Osteoblast (primary cell): ENCODE measurements at regions not wholly inside any gene's neighbourhood (a gene's known extent, or its start where the extent isn't known, plus 50 kb on each side); places are given as distances from the start of the nearest gene placed in this dataset.
"Not testable (repeated sequence)": the region's sequence is repeated elsewhere in the genome, so short reads cannot be mapped to it uniquely, and the experiment has no call there.

Experiments
- DNase-seq: peaks from one replicate; pipeline ENCODE4 v3.0.0; 2011; ENCODE audit warnings: low spot score, mixed read lengths; ENCODE audit not compliant: insufficient read length; ENCODE audit errors: missing footprints
- H2AFZ ChIP-seq: 2 replicates; pipeline ENCODE4 v1.6.0; 2011; ENCODE audit warnings: mild to moderate bottlenecking, low read length
- H3K27ac ChIP-seq: 2 replicates; pipeline ENCODE4 v1.5.1; 2011; ENCODE audit warnings: mild to moderate bottlenecking, low read depth, low read length, moderate library complexity
- H3K27me3 ChIP-seq: 2 replicates; pipeline ENCODE4 v1.6.0; 2012; ENCODE audit warnings: mild to moderate bottlenecking, control low read depth, inconsistent platforms, low read length, moderate library complexity; ENCODE audit not compliant: insufficient read depth
- H3K36me3 ChIP-seq: 2 replicates; pipeline ENCODE4 v1.5.1; 2011; ENCODE audit warnings: mild to moderate bottlenecking, low read length, control low read depth, moderate library complexity; ENCODE audit not compliant: insufficient read depth
- H3K4me1 ChIP-seq: 2 replicates; pipeline ENCODE4 v1.5.1; 2011; ENCODE audit warnings: mild to moderate bottlenecking, low read length, control low read depth, moderate library complexity; ENCODE audit not compliant: insufficient read depth
- H3K4me2 ChIP-seq: 2 replicates; pipeline ENCODE4 v1.6.0; 2011; ENCODE audit warnings: mild to moderate bottlenecking, low read length; ENCODE audit not compliant: insufficient read depth
- H3K4me3 ChIP-seq: fragments of 200-600 bp; sonication (generic); 3 replicates; pipeline ENCODE4 v1.5.1; 2012; ENCODE audit warnings: mild to moderate bottlenecking, low read length, inconsistent platforms; ENCODE audit not compliant: insufficient read depth
- H3K79me2 ChIP-seq: 2 replicates; pipeline ENCODE4 v1.6.0; 2012; ENCODE audit warnings: mild to moderate bottlenecking, low read length, control low read depth, inconsistent platforms; ENCODE audit not compliant: insufficient read depth
- H3K9me3 ChIP-seq: 2 replicates; pipeline ENCODE4 v1.5.1; 2011; ENCODE audit warnings: low read depth, low read length, control low read depth
- H4K20me1 ChIP-seq: 2 replicates; pipeline ENCODE4 v1.6.0; 2012; ENCODE audit warnings: mild to moderate bottlenecking, low read length, control low read depth; ENCODE audit not compliant: insufficient read depth
- TF ChIP-seq, protein P1 (sequence below): IDR thresholded peaks from 2 replicates; pipeline ENCODE4 v1.5.1; 2011; ENCODE audit warnings: mild to moderate bottlenecking, low read depth, low read length, moderate library complexity; ENCODE audit errors: extremely low read depth

- H3K4me1 ChIP-seq: no peaks in the 10 kb centered on the region
- no peak overlapping the region for H3K4me3 ChIP-seq
- H3K36me3 ChIP-seq: no peaks in the 10 kb centered on the region
- DNase-seq: no peak
- no peak overlapping the region for H3K4me2 ChIP-seq
- H4K20me1 ChIP-seq: no peaks in the 10 kb centered on the region
- H3K9me3 ChIP-seq: no peaks in the 10 kb centered on the region
- no peak overlapping the region for H3K27ac ChIP-seq
- H3K79me2 ChIP-seq: no peaks in the 10 kb centered on the region
- TF ChIP-seq, protein P1, sequence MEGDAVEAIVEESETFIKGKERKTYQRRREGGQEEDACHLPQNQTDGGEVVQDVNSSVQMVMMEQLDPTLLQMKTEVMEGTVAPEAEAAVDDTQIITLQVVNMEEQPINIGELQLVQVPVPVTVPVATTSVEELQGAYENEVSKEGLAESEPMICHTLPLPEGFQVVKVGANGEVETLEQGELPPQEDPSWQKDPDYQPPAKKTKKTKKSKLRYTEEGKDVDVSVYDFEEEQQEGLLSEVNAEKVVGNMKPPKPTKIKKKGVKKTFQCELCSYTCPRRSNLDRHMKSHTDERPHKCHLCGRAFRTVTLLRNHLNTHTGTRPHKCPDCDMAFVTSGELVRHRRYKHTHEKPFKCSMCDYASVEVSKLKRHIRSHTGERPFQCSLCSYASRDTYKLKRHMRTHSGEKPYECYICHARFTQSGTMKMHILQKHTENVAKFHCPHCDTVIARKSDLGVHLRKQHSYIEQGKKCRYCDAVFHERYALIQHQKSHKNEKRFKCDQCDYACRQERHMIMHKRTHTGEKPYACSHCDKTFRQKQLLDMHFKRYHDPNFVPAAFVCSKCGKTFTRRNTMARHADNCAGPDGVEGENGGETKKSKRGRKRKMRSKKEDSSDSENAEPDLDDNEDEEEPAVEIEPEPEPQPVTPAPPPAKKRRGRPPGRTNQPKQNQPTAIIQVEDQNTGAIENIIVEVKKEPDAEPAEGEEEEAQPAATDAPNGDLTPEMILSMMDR: no peak
- H2AFZ ChIP-seq: no peak overlapping the region
- no peaks in the 10 kb centered on the region for H3K27me3 ChIP-seq
These were observed 897.8 kb downstream of the LRFN5 start for GRCh38 chr14:42504433-42504832.

DNA sequence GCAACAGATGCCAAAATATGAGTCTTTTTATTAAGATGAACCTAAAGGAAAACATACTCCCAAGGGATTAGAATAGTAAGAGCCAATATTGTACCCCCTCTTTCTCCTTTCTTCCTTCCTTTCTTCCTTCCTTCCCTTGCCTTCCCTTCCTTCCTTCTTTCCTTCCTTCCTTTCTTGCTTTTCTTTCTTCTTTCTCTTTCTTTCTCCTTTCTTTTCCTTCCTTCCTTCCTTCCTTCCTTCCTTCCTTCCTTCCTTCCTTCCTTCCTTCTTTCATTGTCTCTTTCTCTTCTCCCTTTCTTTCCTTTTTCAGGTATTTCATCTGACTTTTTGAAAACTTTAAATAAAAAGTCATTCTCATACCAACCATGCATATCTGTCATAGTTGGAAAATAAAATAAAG, 892.5 kb downstream of the LRFN5 start:
- H2AFZ ChIP-seq: no peak overlapping the region
- DNase-seq: no peak
- H3K27ac ChIP-seq: no peak overlapping the region
- H3K4me1 ChIP-seq: no peaks in the 10 kb centered on the region
- no peaks in the 10 kb centered on the region for H3K79me2 ChIP-seq
- no peaks in the 10 kb centered on the region for H4K20me1 ChIP-seq
- no peak overlapping the region for H3K4me2 ChIP-seq
- TF ChIP-seq, protein P1: no peak
- no peaks in the 10 kb centered on the region for H3K27me3 ChIP-seq
- no peaks in the 10 kb centered on the region for H3K9me3 ChIP-seq
- H3K36me3 ChIP-seq: no peaks in the 10 kb centered on the region
- no peak overlapping the region for H3K4me3 ChIP-seq

- H3K27me3 ChIP-seq: no peaks in the 10 kb centered on the region
- H3K36me3 ChIP-seq: no peaks in the 10 kb centered on the region
- no peak overlapping the region for H3K4me3 ChIP-seq
- no peak overlapping the region for H2AFZ ChIP-seq
- H3K79me2 ChIP-seq: no peaks in the 10 kb centered on the region
- no peaks in the 10 kb centered on the region for H3K9me3 ChIP-seq
- no peak overlapping the region for H3K4me2 ChIP-seq
- no peaks in the 10 kb centered on the region for H3K4me1 ChIP-seq
- H3K27ac ChIP-seq: no peak overlapping the region
- no peak for DNase-seq
- TF ChIP-seq, protein P1: no peak
- H4K20me1 ChIP-seq: no peaks in the 10 kb centered on the region
These were observed 883.9 kb downstream of the LRFN5 start for GRCh38 chr14:42490536-42490935.

- Histone ChIP-seq H3K36me3 (no peaks in the 10 kb centered on the region), H3K9me3 (no peaks in the 10 kb centered on the region), H3K79me2 (no peaks in the 10 kb centered on the region), H3K4me1 (no peaks in the 10 kb centered on the region), H3K4me3 (no peak overlapping the region), H3K4me2 (no peak overlapping the region), H2AFZ (no peak overlapping the region), H3K27me3 (no peaks in the 10 kb centered on the region), H4K20me1 (no peaks in the 10 kb centered on the region), H3K27ac (no peak overlapping the region)
- TF ChIP-seq, protein P1: no peak
- DNase-seq: no peak
These were observed 882.3 kb downstream of the LRFN5 start for GRCh38 chr14:42488965-42489364.

GRCh38 chr14:42482345-42482971, 875.8 kb downstream of the LRFN5 start:
- H3K36me3 ChIP-seq, H3K9me3 ChIP-seq, H4K20me1 ChIP-seq, H3K27ac ChIP-seq, H3K4me1 ChIP-seq, H2AFZ ChIP-seq, H3K79me2 ChIP-seq, H3K4me3 ChIP-seq, DNase-seq, H3K27me3 ChIP-seq, H3K4me2 ChIP-seq: not testable (repeated sequence)

GRCh38 chr14:42481714-42482113, 875.0 kb downstream of the LRFN5 start:
- not testable (repeated sequence) for H3K36me3 ChIP-seq, H3K4me2 ChIP-seq, H3K27ac ChIP-seq, DNase-seq, H4K20me1 ChIP-seq, H3K79me2 ChIP-seq, H3K4me3 ChIP-seq, H2AFZ ChIP-seq, H3K9me3 ChIP-seq, H3K4me1 ChIP-seq, H3K27me3 ChIP-seq
